Keratinocyte (primary cell): ENCODE measurements at regions not wholly inside any gene's neighbourhood (a gene's known extent, or its start where the extent isn't known, plus 50 kb on each side); places are given as distances from the start of the nearest gene placed in this dataset.

Source experiments
- CTCF ChIP-seq, 3 experiments: IDR thresholded peaks in 1 of 3; conservative IDR thresholded peaks in 1 of 3; optimal IDR thresholded peaks in 1 of 3; 2 replicates in 2 of 3; 3 replicates in 1 of 3; pipeline versions ENCODE3 to v1.5.1; 2011; ENCODE audit warnings: low read length in 3 of 3, mild to moderate bottlenecking in 3 of 3, moderate library complexity in 2 of 3, control low read depth in 1 of 3, inconsistent platforms in 1 of 3; ENCODE audit not compliant: insufficient read depth in 2 of 3; ENCODE audit errors: extremely low read depth in 1 of 3
- EZH2 ChIP-seq: IDR thresholded peaks from one replicate; pipeline ENCODE4 v1.6.1; 2012; ENCODE audit warnings: inconsistent platforms, mild to moderate bottlenecking, low read length, moderate library complexity

- no peak for TF ChIP-seq CTCF (optimal IDR thresholded peaks at IDR 0.05 in 1 of 3, IDR thresholded peaks at IDR 0.05 in 1 of 3, conservative IDR thresholded peaks at IDR 0.05 in 1 of 3; ENCODE audit: extremely low read depth in 1 of 3, insufficient read depth in 2 of 3, low read length in 3 of 3)
- no peak for TF ChIP-seq EZH2
These were observed 115.7 kb downstream of the SLIT2 start for GRCh38 chr4:20367446-20367845.
